Heart left ventricle (tissue), 13 donors: ENCODE measurements at regions not wholly inside any gene's neighbourhood (a gene's known extent, or its start where the extent isn't known, plus 50 kb on each side); places are given as distances from the start of the nearest gene placed in this dataset.

ENCODE experiments used
- POLR2A ChIP-seq, 2 donors: fragments of 450-650 bp; IDR thresholded peaks; one replicate each; pipeline ENCODE4 v1.6.1; 2017; ENCODE audit warnings: antibody characterized with exemption in 2 of 2, mild to moderate bottlenecking in 2 of 2, moderate library complexity in 2 of 2
- TF ChIP-seq, protein P1 (sequence below), 12 donors: fragments of 200-600 bp; sonication (generic) in 4 of 12; IDR thresholded peaks; one replicate each; pipeline versions ENCODE4 v1.5.0 to v1.8.0; 2018 to 2022; ENCODE audit warnings: antibody characterized with exemption in 12 of 12, mild to moderate bottlenecking in 5 of 12
- donor health status: ischemic (EF 13 %, LVEDD 7.1; RV severe dilation, severe dysfunction).
- donor health status: DM: no; HTN: yes; CAD: no.
- donor health status: DM: no; HTN: no; CAD: no.
- donor health status: ischemic (EF 25% LVEDD 6.9; RV normal size, moderate dysfunction).
- donor health status: ischemic (EF 25% LVEDD 5.7; RV mildly dilated, moderate dysfunction).
- donor health status: ischemic (EF 35%, LVEDD 5.7; RV mildly dilated, moderate dysfunction).
- donor health status: nonischemic (EF 11% LVEDD 7.7; RV severe dilation, severe dysfunction).
- donor health status: DM: yes; HTN: yes; CAD: no.
- donor health status: PGD.
- donor health status: ischemic (EF 29% LVEDD 5.4; RV normal size, mild dysfunction).
- donor health status: nonischemic (EF 23%, LVEDD 6.1; RV moderate dilation, normal function).

GRCh38 chr16:77599793-77600415 lies 122.4 kb upstream of the NUDT7 start:
- TF ChIP-seq, protein P1, sequence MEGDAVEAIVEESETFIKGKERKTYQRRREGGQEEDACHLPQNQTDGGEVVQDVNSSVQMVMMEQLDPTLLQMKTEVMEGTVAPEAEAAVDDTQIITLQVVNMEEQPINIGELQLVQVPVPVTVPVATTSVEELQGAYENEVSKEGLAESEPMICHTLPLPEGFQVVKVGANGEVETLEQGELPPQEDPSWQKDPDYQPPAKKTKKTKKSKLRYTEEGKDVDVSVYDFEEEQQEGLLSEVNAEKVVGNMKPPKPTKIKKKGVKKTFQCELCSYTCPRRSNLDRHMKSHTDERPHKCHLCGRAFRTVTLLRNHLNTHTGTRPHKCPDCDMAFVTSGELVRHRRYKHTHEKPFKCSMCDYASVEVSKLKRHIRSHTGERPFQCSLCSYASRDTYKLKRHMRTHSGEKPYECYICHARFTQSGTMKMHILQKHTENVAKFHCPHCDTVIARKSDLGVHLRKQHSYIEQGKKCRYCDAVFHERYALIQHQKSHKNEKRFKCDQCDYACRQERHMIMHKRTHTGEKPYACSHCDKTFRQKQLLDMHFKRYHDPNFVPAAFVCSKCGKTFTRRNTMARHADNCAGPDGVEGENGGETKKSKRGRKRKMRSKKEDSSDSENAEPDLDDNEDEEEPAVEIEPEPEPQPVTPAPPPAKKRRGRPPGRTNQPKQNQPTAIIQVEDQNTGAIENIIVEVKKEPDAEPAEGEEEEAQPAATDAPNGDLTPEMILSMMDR (IDR thresholded peaks at IDR 0.05): peak; percentile 44 to 74 (median 58)
- no peak for TF ChIP-seq POLR2A (IDR thresholded peaks at IDR 0.05)
